Thyroid gland (tissue), 4 donors: ENCODE measurements at regions not wholly inside any gene's neighbourhood (a gene's known extent, or its start where the extent isn't known, plus 50 kb on each side); places are given as distances from the start of the nearest gene placed in this dataset.

Source experiments
- DNase-seq, 2 donors: peaks; one replicate each; pipeline ENCODE4 v3.0.0-alpha.2; 2019
- H3K27ac ChIP-seq, 3 donors: fragments of 200-600 bp; sonication (generic); 1 replicate in 2 of 3; 2 replicates in 1 of 3; pipeline ENCODE4 v1.5.1; 2016 to 2019; ENCODE audit warnings: mild to moderate bottlenecking in 1 of 3, moderate library complexity in 1 of 3
- H3K27me3 ChIP-seq: fragments of 200-600 bp; sonication (generic); one replicate; pipeline ENCODE4 v1.5.1; 2019
- H3K36me3 ChIP-seq, 2 donors: fragments of 200-600 bp; sonication (generic); one replicate each; pipeline ENCODE4 v1.5.1; 2016 to 2019
- H3K4me1 ChIP-seq, 2 donors: fragments of 200-600 bp; sonication (generic); one replicate each; pipeline ENCODE4 v1.5.1; 2017 to 2019
- H3K4me3 ChIP-seq, 3 donors: fragments of 200-600 bp; sonication (generic); replicated peaks in 1 of 3; 1 replicate in 2 of 3; 2 replicates in 1 of 3; pipeline ENCODE4 v1.5.1; 2016; ENCODE audit warnings: mild to moderate bottlenecking in 1 of 3
- H3K9me3 ChIP-seq: fragments of 200-600 bp; sonication (generic); one replicate; pipeline ENCODE4 v1.5.1; 2017
- CTCF ChIP-seq, 6 experiments: fragments of 200-600 bp in 3 of 6; fragments of 450-650 bp in 3 of 6; sonication (generic) in 3 of 6; IDR thresholded peaks; one replicate each; pipeline ENCODE4 v1.5.1; 2016 to 2019; ENCODE audit warnings: antibody characterized with exemption in 6 of 6, mild to moderate bottlenecking in 2 of 6, inconsistent platforms in 1 of 6, moderate library complexity in 1 of 6
- POLR2A ChIP-seq, 2 donors: fragments of 450-650 bp; IDR thresholded peaks; one replicate each; pipeline ENCODE4 v1.6.1; 2017; ENCODE audit warnings: antibody characterized with exemption in 2 of 2, mild to moderate bottlenecking in 2 of 2, moderate library complexity in 1 of 2
- WGBS, 2 donors: methylation state at CpG; one replicate each; pipeline ENCODE4 v1.1.5; 2017; 5-methylcytosine and 5-hydroxymethylcytosine counted together
- intact Hi-C: fragments of 100-400 bp; cut with DNase I; formaldehyde crosslinking; loops from one replicate; pipeline ENCODE4 v1.15.1; 2023

GRCh38 chr17:71935341-71935740, 185.5 kb upstream of the SOX9 start:
- Histone ChIP-seq H3K27ac (no peak overlapping the region), H3K9me3 (no peaks in the 10 kb centered on the region), H3K4me1 (peaks cover 3 to 4% of the 10 kb centered on the region in 2 donors), H3K27me3 (no peaks in the 10 kb centered on the region), H3K4me3 (no peak overlapping the region), H3K36me3 (no peaks in the 10 kb centered on the region)
- TF ChIP-seq POLR2A (IDR thresholded peaks at IDR 0.05), result no peak
- no peak for TF ChIP-seq CTCF (IDR thresholded peaks at IDR 0.05)
- 72 to 82% methylated on average over 2 of the region's 2 CpGs for WGBS, 2 donors
- no peak for DNase-seq
- intact Hi-C loops, result no loop called here

GRCh38 chr17:71936977-71937376, 183.8 kb upstream of the SOX9 start:
- Histone ChIP-seq H3K27ac (no peak overlapping the region), H3K27me3 (no peaks in the 10 kb centered on the region), H3K4me1 (peaks cover 3 to 4% of the 10 kb centered on the region in 2 donors), H3K9me3 (no peaks in the 10 kb centered on the region), H3K4me3 (no peak overlapping the region), H3K36me3 (no peaks in the 10 kb centered on the region)
- intact Hi-C loops, result no loop called here
- DNase-seq, result no peak
- no peak for TF ChIP-seq CTCF (IDR thresholded peaks at IDR 0.05)
- TF ChIP-seq POLR2A (IDR thresholded peaks at IDR 0.05), result no peak
- WGBS, 2 donors, result 91 to 93% methylated on average over 2 of the region's 2 CpGs

GRCh38 chr17:71937914-71938313, 182.9 kb upstream of the SOX9 start:
- intact Hi-C loops, result no loop called here
- Histone ChIP-seq H3K9me3 (no peaks in the 10 kb centered on the region), H3K4me3 (no peak overlapping the region), H3K4me1 (peaks cover 3 to 4% of the 10 kb centered on the region in 2 donors), H3K27ac (no peak overlapping the region), H3K36me3 (no peaks in the 10 kb centered on the region), H3K27me3 (no peaks in the 10 kb centered on the region)
- WGBS, 2 donors, result 78 to 79% methylated on average over 2 of the region's 2 CpGs
- DNase-seq, result no peak
- no peak for TF ChIP-seq CTCF (IDR thresholded peaks at IDR 0.05)
- no peak for TF ChIP-seq POLR2A (IDR thresholded peaks at IDR 0.05)

- H3K36me3 ChIP-seq, result no peaks in the 10 kb centered on the region
- H3K4me3 ChIP-seq, result no peak overlapping the region
- intact Hi-C loops, result no loop called here
- DNase-seq, result peak; percentile 65 to 81
- H3K27me3 ChIP-seq, result no peaks in the 10 kb centered on the region
- 42 to 53% methylated on average over 9 of the region's 9 CpGs for WGBS, 2 donors
- peaks cover 3 to 4% of the 10 kb centered on the region in 2 donors for H3K4me1 ChIP-seq
- no peaks in the 10 kb centered on the region for H3K9me3 ChIP-seq
- TF ChIP-seq POLR2A (IDR thresholded peaks at IDR 0.05) (no peak), CTCF (IDR thresholded peaks at IDR 0.05) (no peak)
- no peak overlapping the region for H3K27ac ChIP-seq
Measured at GRCh38 chr17:71938340-71939010, 182.3 kb upstream of the SOX9 start.

- TF ChIP-seq POLR2A (IDR thresholded peaks at IDR 0.05) (no peak), CTCF (IDR thresholded peaks at IDR 0.05) (no peak)
- WGBS, 2 donors, result 96% methylated on average over 2 of the region's 2 CpGs
- no peak for DNase-seq
- H3K36me3 ChIP-seq, result no peaks in the 10 kb centered on the region
- H3K4me3 ChIP-seq, result no peak overlapping the region
- H3K27ac ChIP-seq, result no peak overlapping the region
- H3K27me3 ChIP-seq, result no peaks in the 10 kb centered on the region
- intact Hi-C loops, result no loop called here
- no peaks in the 10 kb centered on the region for H3K9me3 ChIP-seq
- peaks cover 3 to 4% of the 10 kb centered on the region in 2 donors for H3K4me1 ChIP-seq
Measured at GRCh38 chr17:71941920-71942319, 178.9 kb upstream of the SOX9 start.
